ENCODE measurements at regions not wholly inside any gene's neighbourhood (a gene's known extent, or its start where the extent isn't known, plus 50 kb on each side); places are given as distances from the start of the nearest gene placed in this dataset.

DNA sequence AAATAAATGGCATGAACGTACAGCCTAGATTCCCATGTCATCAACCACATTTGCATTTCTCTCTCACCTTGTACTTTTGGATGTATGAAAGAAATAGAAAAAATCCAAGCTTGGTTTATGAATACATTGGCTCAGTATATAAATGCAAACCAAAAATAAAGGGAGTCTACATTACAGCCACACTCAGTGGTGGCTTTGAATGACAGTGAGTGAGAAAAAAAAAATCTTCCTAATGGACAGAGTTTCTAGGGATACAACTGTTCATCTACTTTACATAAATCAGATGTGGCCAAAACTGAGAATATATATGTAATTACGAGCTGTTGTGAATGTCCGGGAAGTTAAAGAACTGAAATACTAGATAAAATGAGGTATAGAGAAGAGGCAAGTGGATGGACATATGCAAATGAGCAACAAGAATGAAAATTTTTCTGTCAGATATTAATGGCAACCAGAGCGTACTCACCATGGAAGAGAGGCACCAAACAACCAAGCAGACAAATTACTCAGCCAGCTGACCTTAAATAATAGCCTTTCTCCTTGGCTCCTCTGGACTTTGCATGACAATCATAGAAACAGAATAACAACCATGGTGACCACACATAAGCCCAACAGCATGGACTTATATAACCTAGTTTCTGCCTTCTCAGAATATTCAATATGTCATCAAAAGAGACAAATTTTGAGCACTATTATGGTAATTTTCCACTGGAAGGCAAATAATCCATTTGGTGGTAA is 1305.8 kb downstream of the OTOL1 start:
- no peak for DNase-seq (ENCODE audit: low spot score)

DNA sequence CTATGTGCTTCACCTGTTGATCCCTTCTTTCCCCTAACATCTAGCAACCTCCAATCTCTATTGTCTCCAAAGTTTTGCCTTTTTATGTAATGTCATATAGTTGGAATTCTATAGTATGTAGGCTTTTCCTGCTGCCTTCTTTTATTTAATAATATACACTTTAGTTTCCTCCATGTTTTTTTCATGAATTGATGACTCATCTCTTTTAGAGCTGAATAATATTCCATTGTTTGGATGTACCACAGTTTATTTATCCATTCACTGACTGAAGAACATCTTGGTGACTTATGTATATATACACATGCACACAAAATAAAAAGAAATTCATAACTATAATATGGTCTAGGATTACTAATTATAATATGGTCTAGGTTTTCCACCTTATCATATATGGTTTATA is 1314.2 kb downstream of the OTOL1 start:
- DNase-seq (ENCODE audit: low spot score) = no peak

DNA sequence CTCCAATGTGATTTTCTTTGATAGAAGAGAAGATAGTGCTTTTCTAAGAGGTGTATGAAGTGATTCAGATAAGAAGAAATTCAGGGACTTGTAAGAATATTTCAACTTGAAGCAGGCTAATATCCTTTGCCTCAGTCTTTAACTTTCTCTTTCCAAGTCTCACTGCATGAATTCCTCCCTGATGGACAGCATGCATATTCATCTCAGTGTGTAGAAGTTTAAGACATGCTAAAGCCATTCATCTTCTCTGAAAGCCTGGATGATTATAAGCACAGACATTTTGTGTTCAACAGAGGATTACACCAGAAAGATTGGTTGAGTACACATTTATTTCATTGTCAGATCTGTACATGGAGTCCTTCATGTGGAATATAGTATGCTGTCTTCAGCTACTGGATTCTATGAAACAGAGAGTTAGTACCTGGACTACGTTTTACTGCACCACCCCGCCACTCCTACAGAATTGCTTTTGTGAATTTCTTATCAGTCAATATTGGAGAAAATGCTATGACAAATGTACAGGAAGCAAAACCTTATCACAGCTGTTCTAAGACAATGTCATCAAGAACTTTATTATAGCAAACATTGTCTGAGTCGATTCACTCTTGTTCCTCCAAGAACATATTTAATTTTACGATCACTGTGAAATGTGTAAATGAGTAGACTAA is 1346.1 kb downstream of the OTOL1 start:
- no peak for DNase-seq (ENCODE audit: low spot score)

DNA sequence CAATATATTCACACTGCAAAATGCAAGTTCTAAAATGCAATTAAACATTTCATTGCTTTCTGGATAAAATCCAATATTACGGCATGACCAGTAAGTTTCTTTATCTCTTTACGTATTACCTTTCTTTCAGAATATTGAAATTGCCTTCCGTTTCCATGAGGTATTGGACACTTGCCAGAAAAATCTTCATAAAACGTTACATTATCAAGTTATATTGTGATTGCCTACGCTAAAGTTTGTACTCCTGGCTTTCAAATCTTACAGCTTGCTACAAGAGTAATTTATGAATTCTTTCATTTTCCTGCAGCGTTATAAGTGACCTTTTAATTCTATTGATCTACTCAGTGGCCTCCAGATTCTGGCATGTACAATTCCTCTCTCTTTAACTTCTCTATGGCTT is 1349.3 kb downstream of the OTOL1 start:
- DNase-seq (ENCODE audit: low spot score) = no peak

DNA sequence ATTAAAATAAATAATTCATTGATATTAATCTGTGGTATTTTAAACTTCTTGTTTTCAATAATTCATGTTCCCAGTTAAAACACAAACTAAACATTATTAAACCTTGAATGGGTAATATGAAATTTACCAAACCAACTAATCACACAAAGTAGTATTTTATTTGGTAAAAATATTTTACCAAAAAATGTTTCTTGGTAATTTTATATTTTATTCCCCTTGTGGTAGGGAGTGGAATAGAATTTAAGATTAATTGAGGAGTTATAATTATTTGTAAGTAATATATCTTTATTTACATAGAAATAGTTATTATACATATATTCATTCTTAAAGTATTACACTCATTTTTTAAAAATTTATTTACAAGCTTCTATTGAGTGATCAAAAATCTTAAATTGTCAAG is 1350.9 kb downstream of the OTOL1 start:
- DNase-seq (ENCODE audit: low spot score) = no peak

DNA sequence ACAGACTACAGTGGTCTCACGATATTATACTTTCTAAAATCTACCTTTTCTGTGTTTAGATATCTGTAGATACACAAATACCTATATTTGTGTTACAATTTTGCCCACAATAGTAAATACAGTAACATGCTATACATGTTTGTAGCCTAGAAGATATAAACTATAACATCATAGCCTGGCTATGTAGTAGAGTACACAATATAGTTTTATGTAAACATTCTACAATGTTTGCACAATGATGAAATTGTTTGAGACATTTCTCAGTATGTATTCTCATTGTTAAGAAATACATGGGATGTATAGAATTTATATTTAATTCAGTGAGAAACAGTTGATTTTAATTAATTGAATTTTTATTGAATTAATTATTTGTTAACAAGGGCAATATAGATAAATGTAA is 1367.0 kb downstream of the OTOL1 start:
- DNase-seq (ENCODE audit: low spot score) = no peak

DNA sequence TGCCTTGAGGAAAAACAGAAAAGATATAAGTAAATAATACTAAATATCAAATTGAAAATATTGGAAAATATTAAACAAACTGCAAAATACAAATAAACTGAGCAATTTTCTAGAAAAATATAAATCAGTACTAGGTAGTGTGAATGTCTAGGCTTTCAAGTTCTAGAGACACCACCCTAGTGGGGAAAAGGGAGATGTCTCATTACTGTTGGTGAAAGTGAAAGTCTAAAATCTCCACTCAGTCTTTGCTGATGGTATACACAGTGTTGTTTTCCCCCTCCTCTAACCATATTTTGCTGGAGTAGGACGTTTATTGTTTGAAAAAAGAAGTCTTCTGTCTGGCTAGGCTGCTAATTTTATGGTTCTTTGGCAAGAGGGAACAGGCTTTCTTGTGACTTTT is 1368.9 kb downstream of the OTOL1 start:
- DNase-seq (ENCODE audit: low spot score) = no peak

DNA sequence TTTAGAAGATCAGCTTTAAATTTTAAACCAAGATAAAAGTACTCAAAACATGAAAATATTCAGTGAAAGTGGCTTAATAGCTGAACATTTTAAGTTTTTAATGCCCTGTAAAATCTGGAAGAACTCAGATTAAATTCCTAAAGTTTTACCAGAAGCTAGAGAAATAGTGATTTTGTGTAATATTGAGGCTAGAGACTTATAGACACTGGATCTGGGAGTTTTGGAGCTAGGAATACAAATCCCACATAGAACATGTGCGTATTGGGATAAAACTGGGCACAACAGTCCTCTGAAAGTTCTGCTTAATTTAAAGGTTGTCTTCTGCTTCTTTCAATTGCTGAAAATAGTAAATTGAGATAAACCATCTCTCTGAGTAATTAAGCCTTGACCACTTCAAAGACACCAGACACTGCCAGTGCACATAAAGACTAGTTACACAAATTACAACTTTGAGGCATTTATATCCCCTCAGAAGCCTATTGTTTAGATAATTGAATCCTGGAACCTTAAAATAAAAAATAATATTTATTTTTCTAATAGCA is 1382.5 kb downstream of the OTOL1 start:
- no peak for DNase-seq (ENCODE audit: low spot score)

DNA sequence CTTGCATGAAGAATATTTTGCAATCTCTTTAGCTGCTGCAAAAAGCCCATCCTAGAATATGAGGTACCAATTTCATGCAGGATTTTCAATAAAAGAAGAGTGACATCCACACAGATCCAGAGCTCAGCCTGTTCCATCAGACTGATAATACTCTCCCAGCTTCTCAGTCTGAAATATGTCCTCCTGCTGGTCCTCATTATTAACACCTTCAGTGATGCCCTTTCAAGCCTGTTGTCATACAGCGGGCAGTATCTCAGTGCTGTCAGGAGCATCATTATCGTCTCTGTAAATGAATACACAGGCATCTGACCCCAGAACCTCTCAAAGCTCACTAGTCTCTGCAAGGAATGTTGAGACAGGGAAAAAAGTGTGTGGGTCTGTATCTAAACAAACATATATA is 1387.8 kb downstream of the OTOL1 start:
- no peak for DNase-seq (ENCODE audit: low spot score)

DNA sequence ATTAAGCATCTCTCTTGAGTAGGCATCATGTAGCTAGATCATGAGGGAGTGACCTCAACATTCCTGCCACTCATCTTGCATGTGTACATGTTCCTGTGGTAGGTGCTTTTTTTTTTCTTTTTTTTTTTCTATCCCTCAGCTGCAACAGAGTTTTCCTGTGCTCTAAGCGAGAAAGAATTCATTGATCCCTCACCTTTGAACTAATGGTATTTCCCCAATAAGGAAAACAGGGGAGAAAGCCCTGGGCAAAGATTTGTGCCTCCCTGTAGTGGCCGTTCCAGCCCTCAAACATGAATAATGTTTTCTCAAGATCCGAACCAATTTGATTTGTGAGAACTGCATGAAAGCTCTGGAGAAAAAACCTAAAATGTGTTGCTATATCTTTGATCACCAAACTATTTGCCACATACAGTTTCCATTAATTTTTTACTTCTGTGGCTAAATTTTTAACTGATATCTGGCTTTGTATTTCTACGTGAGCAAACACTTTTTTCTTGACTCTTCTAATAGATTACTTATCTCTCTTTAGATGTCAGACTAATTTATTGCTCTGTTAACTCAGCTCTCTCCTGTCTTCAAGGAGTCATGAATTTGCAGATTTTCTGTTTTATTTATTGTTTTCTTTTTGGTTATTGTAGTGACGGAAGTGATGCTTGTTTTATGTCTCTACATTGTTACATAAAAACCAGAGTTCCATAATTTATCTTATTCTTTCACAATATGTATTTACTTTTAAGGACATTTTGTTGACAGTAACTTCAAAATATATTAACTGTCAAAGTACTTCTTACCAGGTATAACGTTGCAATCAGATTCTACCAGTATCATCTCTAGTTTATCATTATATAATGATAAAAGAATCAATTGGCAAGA is 1396.5 kb downstream of the OTOL1 start:
- no peak for DNase-seq (ENCODE audit: low spot score)

DNA sequence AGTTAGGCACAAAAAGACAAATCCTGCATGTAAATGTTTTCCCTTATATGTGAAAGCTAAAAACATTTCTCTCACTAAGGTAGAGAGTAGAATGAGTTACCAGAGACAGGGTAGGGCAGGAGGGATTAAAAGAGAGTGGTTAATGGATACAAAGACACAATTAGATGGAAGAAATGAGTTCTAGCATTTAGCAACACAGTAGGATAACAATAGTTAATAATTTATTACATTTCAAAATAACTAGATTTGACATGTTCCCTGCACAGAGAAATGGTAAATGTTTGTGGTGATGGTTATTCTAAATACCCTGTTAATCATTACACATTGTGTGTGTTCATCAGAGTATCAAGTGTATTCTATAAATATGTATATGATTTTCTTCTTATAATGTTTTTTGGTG is 1400.7 kb downstream of the OTOL1 start:
- DNase-seq (ENCODE audit: low spot score) = no peak

DNA sequence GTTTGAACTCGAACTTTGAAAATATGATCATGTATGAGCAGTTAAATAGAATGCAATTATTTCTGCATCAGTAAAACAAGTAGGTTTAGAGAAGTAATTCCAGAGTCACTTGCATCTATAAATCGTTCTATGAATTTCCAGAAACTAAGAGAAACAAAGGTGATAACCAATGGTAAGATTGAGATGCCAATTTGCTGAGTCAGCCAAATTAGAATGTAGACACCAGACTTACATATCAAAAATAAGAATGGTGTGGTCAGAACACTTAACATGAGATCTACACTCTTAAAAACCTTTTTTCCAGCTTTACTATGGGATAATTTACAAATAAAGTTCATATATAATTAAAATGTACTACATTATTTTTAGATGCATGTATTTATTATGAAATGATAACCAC is 1435.9 kb downstream of the OTOL1 start:
- no peak for DNase-seq (ENCODE audit: low spot score)

DNA sequence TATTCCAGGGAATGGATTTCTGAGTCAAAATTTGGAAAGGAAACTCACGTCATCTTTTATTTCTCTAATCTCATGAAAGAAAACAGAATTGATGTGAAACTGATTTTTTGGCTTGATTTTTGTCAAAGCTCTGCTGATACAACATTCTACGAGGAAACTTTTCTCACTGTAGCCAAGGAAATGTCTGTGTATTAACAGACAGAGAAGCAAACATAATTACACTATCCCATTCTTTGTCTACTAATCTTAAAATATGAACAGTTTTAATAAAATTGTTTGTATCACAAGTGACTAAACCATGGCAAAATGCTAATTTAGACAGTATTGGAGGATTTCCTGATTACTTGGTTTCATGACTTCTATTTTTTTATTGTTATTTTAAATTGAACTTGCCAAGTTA is 1437.0 kb downstream of the OTOL1 start:
- DNase-seq (ENCODE audit: low spot score) = no peak

DNA sequence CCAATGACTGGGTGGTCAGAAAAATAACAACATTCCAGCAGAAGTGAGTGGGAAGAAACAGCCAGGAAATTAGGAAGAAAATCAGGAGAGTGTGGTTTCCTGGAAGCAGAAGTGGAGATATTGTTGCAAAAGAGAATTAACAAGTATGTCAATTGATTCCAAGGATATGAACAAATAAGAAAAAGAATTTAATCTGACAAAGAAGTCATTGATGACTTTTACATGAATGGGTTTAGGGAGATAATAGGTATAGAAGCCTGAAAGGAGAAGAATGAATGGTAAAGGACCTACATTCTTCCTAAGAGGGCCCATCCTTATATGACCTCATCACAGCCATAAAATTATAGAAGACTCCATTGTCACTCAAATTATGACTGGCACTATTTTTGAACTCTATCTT is 1440.1 kb downstream of the OTOL1 start:
- no peak for DNase-seq (ENCODE audit: low spot score)

DNA sequence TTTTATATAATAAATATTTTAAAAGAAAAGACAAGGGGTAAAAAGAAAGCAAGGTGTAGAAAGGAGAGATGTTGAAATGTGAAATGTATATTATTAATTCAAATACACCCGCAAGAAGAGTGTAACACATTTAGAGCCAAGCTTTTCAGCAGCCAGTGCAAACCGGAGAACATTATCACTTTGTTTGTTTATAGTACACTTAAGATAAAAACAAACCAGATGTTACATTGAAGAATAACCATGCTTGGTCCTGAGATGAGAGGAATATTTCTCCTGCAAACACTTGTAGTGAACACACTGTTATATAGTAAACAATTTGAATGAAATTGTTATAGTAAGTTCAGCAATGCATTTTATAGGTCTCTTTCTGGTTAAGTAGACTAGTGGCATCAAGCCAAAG is 1441.5 kb downstream of the OTOL1 start:
- no peak for DNase-seq (ENCODE audit: low spot score)

DNA sequence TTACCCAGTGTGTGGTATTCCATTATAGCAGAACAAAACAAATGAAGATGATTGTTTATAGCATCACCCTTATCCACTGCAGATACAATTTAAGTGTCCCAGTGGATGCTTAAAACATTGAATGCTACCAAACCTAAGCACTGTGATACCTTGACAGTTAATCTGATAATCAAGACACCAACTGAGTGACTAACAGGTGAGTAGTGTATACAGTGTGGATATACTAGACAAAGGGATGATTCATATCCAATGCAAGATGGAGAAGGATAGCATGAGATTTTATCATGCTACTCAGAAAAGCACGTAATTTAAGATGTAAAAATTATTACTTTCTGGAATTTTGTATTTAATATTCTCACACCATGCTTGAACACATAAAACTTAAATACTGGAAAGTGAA is 1449.0 kb downstream of the OTOL1 start:
- no peak for DNase-seq (ENCODE audit: low spot score)

DNA sequence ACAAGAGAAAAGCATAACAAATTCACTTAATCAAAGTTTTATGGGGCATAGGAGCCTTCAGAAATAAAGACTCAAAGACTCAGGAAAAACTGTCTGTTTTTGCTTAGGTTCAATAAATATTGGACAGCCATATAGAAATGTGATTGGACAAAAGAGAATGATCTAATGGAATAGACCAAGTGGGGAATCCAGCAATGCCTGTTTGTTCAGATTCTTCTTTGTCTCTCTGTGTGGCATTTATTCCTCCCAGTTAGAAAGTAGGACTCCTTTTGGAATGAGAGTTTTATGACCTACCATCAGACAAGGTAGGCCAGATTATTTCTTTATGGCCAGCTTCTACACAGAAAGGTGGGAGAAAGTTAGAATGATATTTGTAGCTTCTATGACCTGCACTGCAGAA is 1460.1 kb downstream of the OTOL1 start:
- DNase-seq (ENCODE audit: low spot score) = no peak

DNA sequence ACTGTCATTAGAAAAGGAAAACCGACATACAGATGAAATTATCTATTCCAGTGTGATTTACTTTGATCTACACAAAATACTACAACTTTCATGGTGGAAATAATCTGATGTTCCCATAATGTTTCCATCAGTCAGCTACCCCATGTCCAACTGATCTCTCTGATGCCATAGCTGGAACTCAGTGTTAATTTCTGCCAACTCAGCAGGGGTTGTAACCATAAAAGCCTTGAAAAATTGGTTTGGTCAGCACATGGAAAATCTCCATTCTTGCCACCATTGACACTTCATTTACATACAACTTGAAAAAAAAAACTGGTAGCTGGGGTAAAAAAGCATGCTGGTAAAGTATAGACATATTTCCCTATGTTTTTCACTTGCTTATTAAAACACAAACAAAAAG is 1463.7 kb downstream of the OTOL1 start:
- no peak for DNase-seq (ENCODE audit: low spot score)

DNA sequence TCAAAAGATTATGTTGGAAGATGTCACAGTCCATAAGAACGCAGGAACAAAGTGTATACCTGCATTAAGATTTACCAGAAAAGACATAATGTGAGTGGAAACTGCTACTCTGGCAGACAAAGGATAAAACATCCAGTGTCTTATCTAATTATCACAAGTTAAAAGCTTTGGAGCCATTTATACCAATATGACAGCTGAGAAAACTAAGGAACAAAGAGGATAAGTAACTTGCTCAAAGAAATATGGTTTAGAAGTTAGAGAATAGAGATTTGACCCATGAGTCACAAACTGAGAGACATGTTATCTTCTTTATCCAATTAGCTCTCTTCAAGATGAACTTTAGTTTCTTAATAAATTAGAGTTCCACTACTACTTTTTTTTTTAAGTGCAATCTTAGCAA is 1473.7 kb downstream of the OTOL1 start:
- no peak for DNase-seq (ENCODE audit: low spot score)

DNA sequence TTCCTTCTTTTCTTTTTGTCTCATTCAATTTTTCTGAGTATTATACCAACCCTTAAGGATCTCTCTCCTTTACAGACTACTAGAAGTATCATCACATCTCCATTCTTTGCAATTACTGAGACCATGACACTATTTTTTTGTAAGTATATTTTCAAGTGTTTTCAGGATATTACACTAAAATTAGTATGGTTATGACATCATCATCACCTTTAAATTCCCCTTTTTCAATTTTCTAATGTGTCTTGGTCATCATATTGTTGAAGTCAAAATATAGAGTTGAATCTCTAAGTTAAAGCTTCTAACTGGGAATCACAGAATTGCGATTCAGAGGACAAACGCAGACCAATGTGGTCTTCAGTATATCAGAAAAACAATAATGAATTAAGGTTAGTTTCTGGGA is 1475.1 kb downstream of the OTOL1 start:
- DNase-seq (ENCODE audit: low spot score) = no peak

DNA sequence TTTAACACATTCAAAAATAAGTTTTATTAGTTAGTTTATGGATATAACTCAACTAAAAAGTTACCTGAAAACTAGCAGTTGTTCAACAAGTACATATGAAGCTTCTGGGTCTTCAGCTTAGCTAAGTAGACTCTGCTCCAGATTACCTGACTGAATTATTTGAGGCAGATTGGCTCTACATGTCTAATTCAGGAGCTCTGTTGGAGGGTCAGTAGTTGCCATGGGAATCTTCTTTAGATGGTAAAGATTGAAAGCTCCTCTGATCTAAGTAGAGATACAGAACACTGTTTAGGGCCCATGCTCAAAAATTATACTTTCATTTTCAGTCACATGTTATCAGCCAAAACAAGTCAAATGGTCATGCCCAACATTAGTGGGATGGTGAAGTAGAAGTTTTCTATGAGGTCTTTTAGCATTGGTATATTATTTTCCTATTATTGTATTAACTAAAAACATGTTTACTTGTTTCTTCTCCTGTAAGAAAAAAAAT is 1476.9 kb downstream of the OTOL1 start:
- no peak for DNase-seq (ENCODE audit: low spot score)

DNA sequence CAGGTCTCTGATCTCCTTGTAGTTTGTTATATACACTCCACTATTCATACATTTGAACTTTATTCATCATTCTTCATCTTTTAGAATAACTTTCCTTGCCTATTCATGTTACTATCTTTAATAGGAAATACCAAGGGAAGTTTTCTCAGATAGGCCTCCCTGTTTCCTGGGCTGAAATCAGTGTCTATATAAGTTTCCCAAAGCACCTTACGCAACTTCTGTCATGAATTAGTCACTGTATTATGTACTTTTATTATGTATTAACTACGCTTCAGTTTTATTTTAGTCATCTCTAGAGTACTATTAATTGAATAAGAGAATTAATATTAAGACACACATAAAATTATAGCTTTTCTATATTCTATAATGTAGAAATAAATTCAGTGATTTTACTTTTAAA is 1481.5 kb downstream of the OTOL1 start:
- DNase-seq (ENCODE audit: low spot score) = no peak

Data from mucosa of gallbladder (tissue), 1 donor.